ENCODE measurements at regions not wholly inside any gene's neighbourhood (a gene's known extent, or its start where the extent isn't known, plus 50 kb on each side); places are given as distances from the start of the nearest gene placed in this dataset.

GRCh38 chr9:7960320-7961050, 160.9 kb upstream of the DMAC1 start:
- Histone ChIP-seq H3K4me3 (no peak overlapping the region), H3K27me3 (ENCODE audit: control insufficient read depth in 3 of 3, insufficient read depth in 3 of 3, low read length in 2 of 3) (no peaks in the 10 kb centered on the region), H3K9me3 (ENCODE audit: control insufficient read depth in 4 of 4, insufficient read depth in 3 of 4, low read length in 3 of 4) (no peaks in the 10 kb centered on the region), H3K36me3 (ENCODE audit: control insufficient read depth in 4 of 4, insufficient read depth in 4 of 4, low read length in 4 of 4) (no peaks in the 10 kb centered on the region), H3K9ac (ENCODE audit: insufficient read depth in 1 of 2, low read length in 2 of 2) (no peak overlapping the region), H3K27ac (ENCODE audit: low read depth in 1 of 2, low read length in 1 of 2) (no peak overlapping the region), H3K4me1 (ENCODE audit: control insufficient read depth in 5 of 5, insufficient read depth in 5 of 5, low read length in 5 of 5) (peaks cover 0 to 4% (median 0%) of the 10 kb centered on the region in 5 donors)
- WGBS, 2 donors = 72 to 85% methylated on average over 4 of the region's 4 CpGs
- DNase-seq (no peak), ATAC-seq (ENCODE audit: insufficient read depth, low FRiP score) (no peak)
- TF ChIP-seq CTCF (IDR thresholded peaks at IDR 0.05; ENCODE audit: control extremely low read depth, extremely low read depth) = no peak

GRCh38 chr9:7957803-7958202, 158.2 kb upstream of the DMAC1 start:
- no peak for TF ChIP-seq CTCF (IDR thresholded peaks at IDR 0.05; ENCODE audit: control extremely low read depth, extremely low read depth)
- no peak for DNase-seq
- ATAC-seq (ENCODE audit: insufficient read depth, low FRiP score) = no peak

GRCh38 chr9:7947577-7947976, 148.0 kb upstream of the DMAC1 start:
- no peaks in the 10 kb centered on the region for H3K4me1 ChIP-seq (ENCODE audit: control insufficient read depth in 5 of 5, insufficient read depth in 5 of 5, low read length in 5 of 5)
- H3K4me3 ChIP-seq = no peak overlapping the region
- ATAC-seq (ENCODE audit: insufficient read depth, low FRiP score) = no peak
- 68 to 92% methylated on average over 1 of the region's 1 CpG for WGBS, 2 donors
- no peaks in the 10 kb centered on the region for H3K9me3 ChIP-seq (ENCODE audit: control insufficient read depth in 4 of 4, insufficient read depth in 3 of 4, low read length in 3 of 4)
- no peak overlapping the region for H3K9ac ChIP-seq (ENCODE audit: insufficient read depth in 1 of 2, low read length in 2 of 2)
- H3K27ac ChIP-seq (ENCODE audit: low read depth in 1 of 2, low read length in 1 of 2) = no peak overlapping the region
- no peaks in the 10 kb centered on the region for H3K36me3 ChIP-seq (ENCODE audit: control insufficient read depth in 4 of 4, insufficient read depth in 4 of 4, low read length in 4 of 4)
- no peaks in the 10 kb centered on the region for H3K27me3 ChIP-seq (ENCODE audit: control insufficient read depth in 3 of 3, insufficient read depth in 3 of 3, low read length in 2 of 3)
- no peak for TF ChIP-seq CTCF (IDR thresholded peaks at IDR 0.05; ENCODE audit: control extremely low read depth, extremely low read depth)
- DNase-seq = no peak

More at GRCh38 chr9:7957803-7958202, 158.2 kb upstream of the DMAC1 start:
- 90 to 94% methylated on average over 2 of the region's 2 CpGs for WGBS, 2 donors
- H3K9ac ChIP-seq (ENCODE audit: insufficient read depth in 1 of 2, low read length in 2 of 2) = no peak overlapping the region
- no peaks in the 10 kb centered on the region for H3K36me3 ChIP-seq (ENCODE audit: control insufficient read depth in 4 of 4, insufficient read depth in 4 of 4, low read length in 4 of 4)
- H3K27ac ChIP-seq (ENCODE audit: low read depth in 1 of 2, low read length in 1 of 2) = no peak overlapping the region
- no peak overlapping the region for H3K4me3 ChIP-seq
- H3K27me3 ChIP-seq (ENCODE audit: control insufficient read depth in 3 of 3, insufficient read depth in 3 of 3, low read length in 2 of 3) = no peaks in the 10 kb centered on the region
- H3K9me3 ChIP-seq (ENCODE audit: control insufficient read depth in 4 of 4, insufficient read depth in 3 of 4, low read length in 3 of 4) = no peaks in the 10 kb centered on the region
- peaks cover 0 to under 1% (median 0%) of the 10 kb centered on the region in 5 donors for H3K4me1 ChIP-seq (ENCODE audit: control insufficient read depth in 5 of 5, insufficient read depth in 5 of 5, low read length in 5 of 5)

GRCh38 chr9:7946458-7946857, 146.9 kb upstream of the DMAC1 start:
- no peak for TF ChIP-seq CTCF (IDR thresholded peaks at IDR 0.05; ENCODE audit: control extremely low read depth, extremely low read depth)
- H3K36me3 ChIP-seq (ENCODE audit: control insufficient read depth in 4 of 4, insufficient read depth in 4 of 4, low read length in 4 of 4) = no peaks in the 10 kb centered on the region
- H3K27ac ChIP-seq (ENCODE audit: low read depth in 1 of 2, low read length in 1 of 2) = no peak overlapping the region
- H3K9me3 ChIP-seq (ENCODE audit: control insufficient read depth in 4 of 4, insufficient read depth in 3 of 4, low read length in 3 of 4) = no peaks in the 10 kb centered on the region
- H3K27me3 ChIP-seq (ENCODE audit: control insufficient read depth in 3 of 3, insufficient read depth in 3 of 3, low read length in 2 of 3) = no peaks in the 10 kb centered on the region
- no peak for ATAC-seq (ENCODE audit: insufficient read depth, low FRiP score)
- no peak overlapping the region for H3K4me3 ChIP-seq
- H3K9ac ChIP-seq (ENCODE audit: insufficient read depth in 1 of 2, low read length in 2 of 2) = no peak overlapping the region
- no peak for DNase-seq
- WGBS, 2 donors = 94 to 95% methylated on average over 3 of the region's 3 CpGs
- H3K4me1 ChIP-seq (ENCODE audit: control insufficient read depth in 5 of 5, insufficient read depth in 5 of 5, low read length in 5 of 5) = no peaks in the 10 kb centered on the region

All from lung (tissue), 11 donors.